Chondrocyte (in vitro differentiated cells): ENCODE measurements at regions not wholly inside any gene's neighbourhood (a gene's known extent, or its start where the extent isn't known, plus 50 kb on each side); places are given as distances from the start of the nearest gene placed in this dataset.
A peak's percentile ranks its signal among the peaks of the same experiment; 100 is the strongest.

Source experiments
- DNase-seq: peaks from one replicate; pipeline ENCODE4 v3.0.0; 2021; ENCODE audit warnings: mixed read lengths, low spot score
- H3K27ac Mint-ChIP-seq: one replicate; pipeline ENCODE4 v1.8.0; 2021; ENCODE audit warnings: mild to moderate bottlenecking, moderate library complexity, mixed read lengths; ENCODE audit not compliant: unreplicated experiment
- H3K27me3 Mint-ChIP-seq: 2 replicates; pipeline ENCODE4 v1.8.0; 2021; ENCODE audit warnings: low read depth, mixed read lengths
- H3K36me3 Mint-ChIP-seq: 2 replicates; pipeline ENCODE4 v1.8.0; 2021; ENCODE audit warnings: low read depth, mixed read lengths
- H3K4me1 Mint-ChIP-seq: 2 replicates; pipeline ENCODE4 v1.8.0; 2021; ENCODE audit warnings: low read depth, mild to moderate bottlenecking, mixed read lengths
- H3K4me3 Mint-ChIP-seq: one replicate; pipeline ENCODE4 v1.8.0; 2021; ENCODE audit warnings: mild to moderate bottlenecking, moderate library complexity, mixed read lengths; ENCODE audit not compliant: unreplicated experiment
- H3K9me3 Mint-ChIP-seq: 2 replicates; pipeline ENCODE4 v1.8.0; 2021; ENCODE audit warnings: low read depth, mixed read lengths
- CTCF ChIP-seq: fragments of 200-600 bp; sonication (generic); IDR thresholded peaks from 2 replicates; pipeline ENCODE4 v1.5.0; 2021; ENCODE audit warnings: antibody characterized with exemption, mild to moderate bottlenecking, moderate library complexity

GRCh38 chr15:95394186-95395067 is 936.1 kb upstream of the NR2F2 start:
- Mint-ChIP-seq H3K36me3 (peaks cover 10% of the 10 kb centered on the region), H3K4me3 (peak overlapping the region; percentile 52), H3K4me1 (peaks cover 47% of the 10 kb centered on the region), H3K27ac (peak overlapping the region; percentile 89), H3K27me3 (no peaks in the 10 kb centered on the region), H3K9me3 (peaks cover 24% of the 10 kb centered on the region)
- no peak for DNase-seq
- no peak for TF ChIP-seq CTCF

- Mint-ChIP-seq H3K27me3 (no peaks in the 10 kb centered on the region), H3K36me3 (peaks cover 1% of the 10 kb centered on the region), H3K27ac (no peak overlapping the region), H3K4me3 (no peak overlapping the region), H3K9me3 (peaks cover 15% of the 10 kb centered on the region), H3K4me1 (peaks cover 68% of the 10 kb centered on the region)
- no peak for DNase-seq
- no peak for TF ChIP-seq CTCF
Observed at GRCh38 chr15:95400428-95400827, 930.1 kb upstream of the NR2F2 start.

- no peak overlapping the region for H3K4me3 Mint-ChIP-seq
- DNase-seq, result no peak
- TF ChIP-seq CTCF, result no peak
Observed at GRCh38 chr15:95401587-95401986, 928.9 kb upstream of the NR2F2 start.

GRCh38 chr15:95405447-95405846 is 925.1 kb upstream of the NR2F2 start:
- Mint-ChIP-seq H3K36me3 (no peaks in the 10 kb centered on the region), H3K27me3 (no peaks in the 10 kb centered on the region), H3K4me1 (peaks cover 89% of the 10 kb centered on the region), H3K27ac (peak overlapping the region; percentile 81), H3K4me3 (no peak overlapping the region), H3K9me3 (peaks cover 6% of the 10 kb centered on the region)
- no peak for TF ChIP-seq CTCF
- DNase-seq, result no peak

More at GRCh38 chr15:95401587-95401986, 928.9 kb upstream of the NR2F2 start:
- peak overlapping the region; percentile 76 for H3K27ac Mint-ChIP-seq
- peaks cover 71% of the 10 kb centered on the region for H3K4me1 Mint-ChIP-seq
- H3K9me3 Mint-ChIP-seq, result peaks cover 15% of the 10 kb centered on the region
- H3K27me3 Mint-ChIP-seq, result no peaks in the 10 kb centered on the region
- peaks cover 1% of the 10 kb centered on the region for H3K36me3 Mint-ChIP-seq

- DNase-seq, result no peak
- Mint-ChIP-seq H3K27me3 (no peaks in the 10 kb centered on the region), H3K27ac (peak overlapping the region; percentile 86), H3K4me1 (peaks cover 76% of the 10 kb centered on the region), H3K4me3 (no peak overlapping the region), H3K36me3 (peaks cover 1% of the 10 kb centered on the region), H3K9me3 (peaks cover 15% of the 10 kb centered on the region)
- no peak for TF ChIP-seq CTCF
Observed at GRCh38 chr15:95407534-95407933, 923.0 kb upstream of the NR2F2 start.
